ENCODE measurements at regions not wholly inside any gene's neighbourhood (a gene's known extent, or its start where the extent isn't known, plus 50 kb on each side); places are given as distances from the start of the nearest gene placed in this dataset.

- CTCF ChIA-PET, result no interaction called here
- H3K27me3 Mint-ChIP-seq (ENCODE audit: low read depth), result no peaks in the 10 kb centered on the region
- TF ChIP-seq PRRX2 (CRISPR knock-in tag; IDR thresholded peaks at IDR 0.05) (no peak), IRF2 (CRISPR knock-in tag; IDR thresholded peaks at IDR 0.05; ENCODE audit: borderline replicate concordance, low read depth) (no peak), ZNF219 (CRISPR knock-in tag; IDR thresholded peaks at IDR 0.05; ENCODE audit: borderline replicate concordance) (no peak), PREB (CRISPR knock-in tag; IDR thresholded peaks at IDR 0.05; ENCODE audit: borderline replicate concordance) (no peak), HMGXB4 (CRISPR knock-in tag; IDR thresholded peaks at IDR 0.05) (no peak), MLX (CRISPR knock-in tag; IDR thresholded peaks at IDR 0.05) (no peak), TCF7 (CRISPR knock-in tag; IDR thresholded peaks at IDR 0.05; ENCODE audit: low read depth) (no peak), KAT7 (CRISPR knock-in tag; IDR thresholded peaks at IDR 0.05; ENCODE audit: borderline replicate concordance) (no peak), CREM (CRISPR knock-in tag; IDR thresholded peaks at IDR 0.05) (no peak), ZNF317 (CRISPR knock-in tag; IDR thresholded peaks at IDR 0.05; ENCODE audit: borderline replicate concordance, low read depth) (no peak), SP1 (CRISPR knock-in tag; conservative IDR thresholded peaks at IDR 0.05) (no peak), TEAD4 (CRISPR knock-in tag; IDR thresholded peaks at IDR 0.05) (no peak), GABPB1 (CRISPR knock-in tag; IDR thresholded peaks at IDR 0.05) (no peak), USF1 (CRISPR knock-in tag; IDR thresholded peaks at IDR 0.05) (no peak), ZMAT4 (CRISPR knock-in tag; IDR thresholded peaks at IDR 0.05) (no peak), STAT6 (CRISPR knock-in tag; conservative IDR thresholded peaks at IDR 0.05; ENCODE audit: low read depth) (no peak), ESRRA (CRISPR knock-in tag; IDR thresholded peaks at IDR 0.05; ENCODE audit: borderline replicate concordance) (no peak), JUN (CRISPR knock-in tag; IDR thresholded peaks at IDR 0.05) (no peak)
- no peak overlapping the region for H3K4me3 Mint-ChIP-seq
- H3K4me1 Mint-ChIP-seq, result peaks cover 8% of the 10 kb centered on the region
- ATAC-seq (no peak), DNase-seq (ENCODE audit: low spot score) (no peak)
- POLR2A ChIA-PET, result no interaction called here
- H3K36me3 Mint-ChIP-seq, result no peaks in the 10 kb centered on the region
- H3K27ac Mint-ChIP-seq, result no peak overlapping the region
- H3K9me3 Mint-ChIP-seq, result no peaks in the 10 kb centered on the region
Observed at GRCh38 chr10:108097258-108097657, 932.8 kb upstream of the SORCS1 start.

Data from WTC11 (cell line).